ENCODE measurements at regions not wholly inside any gene's neighbourhood (a gene's known extent, or its start where the extent isn't known, plus 50 kb on each side); places are given as distances from the start of the nearest gene placed in this dataset.

- FAIRE-seq, result no peak
Measured at GRCh38 chr10:28459453-28460144, 73.3 kb upstream of the WAC start.

DNA sequence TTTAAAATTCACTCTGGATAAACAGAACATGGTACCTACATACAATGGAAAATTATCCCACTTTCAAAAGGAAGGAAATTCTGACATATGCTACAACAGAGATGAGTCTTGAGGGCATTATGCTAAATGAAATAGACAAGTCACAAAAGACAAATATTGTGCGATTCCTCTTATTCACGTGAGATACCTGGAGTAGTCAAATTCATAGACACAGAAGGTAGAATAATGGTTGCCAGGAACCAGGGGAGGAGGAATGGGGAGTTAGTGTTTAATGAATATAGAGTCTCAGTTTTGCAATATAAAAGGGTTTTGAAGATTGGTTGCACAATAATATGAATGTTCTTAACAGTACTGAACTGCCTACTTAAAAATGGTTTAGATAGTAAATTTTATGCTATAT, 69.8 kb upstream of the WAC start:
- no peak for DNase-seq (ENCODE audit: insufficient read length, low spot score)
- no peak for FAIRE-seq
- TF ChIP-seq, protein P1, sequence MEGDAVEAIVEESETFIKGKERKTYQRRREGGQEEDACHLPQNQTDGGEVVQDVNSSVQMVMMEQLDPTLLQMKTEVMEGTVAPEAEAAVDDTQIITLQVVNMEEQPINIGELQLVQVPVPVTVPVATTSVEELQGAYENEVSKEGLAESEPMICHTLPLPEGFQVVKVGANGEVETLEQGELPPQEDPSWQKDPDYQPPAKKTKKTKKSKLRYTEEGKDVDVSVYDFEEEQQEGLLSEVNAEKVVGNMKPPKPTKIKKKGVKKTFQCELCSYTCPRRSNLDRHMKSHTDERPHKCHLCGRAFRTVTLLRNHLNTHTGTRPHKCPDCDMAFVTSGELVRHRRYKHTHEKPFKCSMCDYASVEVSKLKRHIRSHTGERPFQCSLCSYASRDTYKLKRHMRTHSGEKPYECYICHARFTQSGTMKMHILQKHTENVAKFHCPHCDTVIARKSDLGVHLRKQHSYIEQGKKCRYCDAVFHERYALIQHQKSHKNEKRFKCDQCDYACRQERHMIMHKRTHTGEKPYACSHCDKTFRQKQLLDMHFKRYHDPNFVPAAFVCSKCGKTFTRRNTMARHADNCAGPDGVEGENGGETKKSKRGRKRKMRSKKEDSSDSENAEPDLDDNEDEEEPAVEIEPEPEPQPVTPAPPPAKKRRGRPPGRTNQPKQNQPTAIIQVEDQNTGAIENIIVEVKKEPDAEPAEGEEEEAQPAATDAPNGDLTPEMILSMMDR (IDR thresholded peaks at IDR 0.05; ENCODE audit: insufficient read depth, missing control alignments), result no peak

More at GRCh38 chr10:28459453-28460144, 73.3 kb upstream of the WAC start:
- TF ChIP-seq, protein P1 (IDR thresholded peaks at IDR 0.05; ENCODE audit: insufficient read depth, missing control alignments), result no peak
- DNase-seq (ENCODE audit: insufficient read length, low spot score), result no peak

GRCh38 chr10:28463676-28464395, 69.1 kb upstream of the WAC start:
- TF ChIP-seq, protein P1 (IDR thresholded peaks at IDR 0.05; ENCODE audit: insufficient read depth, missing control alignments), result no peak
- FAIRE-seq (no peak), DNase-seq (ENCODE audit: insufficient read length, low spot score) (no peak)

DNA sequence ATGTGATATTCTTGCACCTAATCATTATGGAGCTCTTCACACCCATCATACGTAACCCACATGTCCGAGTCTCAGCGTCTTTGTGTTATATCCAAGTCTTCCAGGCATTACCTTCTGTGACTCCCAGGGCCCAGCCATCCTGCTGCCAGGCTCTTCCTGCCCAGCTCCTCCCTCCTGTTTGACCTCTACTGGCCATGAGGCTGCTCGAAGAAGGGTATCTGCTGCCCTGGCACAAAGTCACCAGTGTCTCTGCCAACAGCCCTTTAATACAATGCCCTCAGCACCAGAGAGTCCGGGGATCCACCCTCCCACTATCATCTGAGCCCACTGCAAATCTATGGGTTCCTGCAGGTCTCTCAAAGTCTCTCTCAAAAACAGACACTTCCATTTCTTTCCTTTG, 65.3 kb upstream of the WAC start:
- FAIRE-seq, result no peak
- TF ChIP-seq, protein P1 (IDR thresholded peaks at IDR 0.05; ENCODE audit: insufficient read depth, missing control alignments), result no peak
- DNase-seq (ENCODE audit: insufficient read length, low spot score), result no peak

- no peak for FAIRE-seq
Measured at GRCh38 chr10:28468707-28469483, 64.0 kb upstream of the WAC start.

GRCh38 chr10:28470873-28471651, 61.9 kb upstream of the WAC start:
- FAIRE-seq (no peak), DNase-seq (ENCODE audit: insufficient read length, low spot score) (no peak)
- TF ChIP-seq, protein P1 (IDR thresholded peaks at IDR 0.05; ENCODE audit: insufficient read depth, missing control alignments), result no peak

More at GRCh38 chr10:28468707-28469483, 64.0 kb upstream of the WAC start:
- TF ChIP-seq, protein P1 (IDR thresholded peaks at IDR 0.05; ENCODE audit: insufficient read depth, missing control alignments), result no peak
- DNase-seq (ENCODE audit: insufficient read length, low spot score), result no peak
